Keratinocyte (primary cell): ENCODE measurements at regions not wholly inside any gene's neighbourhood (a gene's known extent, or its start where the extent isn't known, plus 50 kb on each side); places are given as distances from the start of the nearest gene placed in this dataset.

Experiments used
- DNase-seq: peaks from one replicate; pipeline ENCODE4 v3.0.0-alpha.2; 2011; ENCODE audit warnings: low read depth, missing footprints, low spot score
- FAIRE-seq: peaks from 2 replicates; lab custom pipeline; 2011; peaks lifted over from hg19 to GRCh38; lab: Jason Lieb, UNC
- H2AFZ ChIP-seq: 2 replicates; pipeline ENCODE4 v1.6.0; 2012; ENCODE audit warnings: low read length, control low read depth, inconsistent platforms; ENCODE audit not compliant: control insufficient read depth
- H3K27ac ChIP-seq: 2 replicates; pipeline ENCODE4 v1.5.1; 2011; ENCODE audit warnings: low read length; ENCODE audit not compliant: control insufficient read depth, insufficient read depth
- H3K27me3 ChIP-seq: 3 replicates; pipeline ENCODE4 v1.6.0; 2011; ENCODE audit warnings: low read length; ENCODE audit not compliant: control insufficient read depth, insufficient read depth; ENCODE audit errors: extremely low read depth
- H3K36me3 ChIP-seq, 2 experiments: 2 replicates in 1 of 2; 3 replicates in 1 of 2; pipeline ENCODE4 v1.5.1; 2011; ENCODE audit warnings: low read length in 2 of 2, mild to moderate bottlenecking in 1 of 2; ENCODE audit not compliant: control insufficient read depth in 2 of 2, insufficient read depth in 2 of 2; ENCODE audit errors: extremely low read depth in 1 of 2
- H3K4me1 ChIP-seq: 3 replicates; pipeline ENCODE4 v1.5.1; 2011; ENCODE audit warnings: low read length; ENCODE audit not compliant: control insufficient read depth, insufficient read depth; ENCODE audit errors: extremely low read depth
- H3K4me2 ChIP-seq: 3 replicates; pipeline ENCODE4 v1.6.0; 2011; ENCODE audit warnings: low read depth, low read length; ENCODE audit not compliant: control insufficient read depth, insufficient read depth; ENCODE audit errors: extremely low read depth
- H3K4me3 ChIP-seq, 3 experiments: fragments of 200-600 bp in 1 of 3; sonication (generic) in 1 of 3; 2 replicates in 2 of 3; 3 replicates in 1 of 3; pipeline ENCODE4 v1.5.1; 2011 to 2016; ENCODE audit warnings: low read length in 3 of 3, mild to moderate bottlenecking in 3 of 3, control low read depth in 2 of 3, inconsistent platforms in 1 of 3, low read depth in 1 of 3, mixed read lengths in 1 of 3, mixed run types in 1 of 3, moderate library complexity in 1 of 3; ENCODE audit not compliant: control insufficient read depth in 2 of 3, insufficient read depth in 2 of 3; ENCODE audit errors: extremely low read depth in 1 of 3
- H3K79me2 ChIP-seq: 2 replicates; pipeline ENCODE4 v1.6.0; 2012; ENCODE audit warnings: low read length; ENCODE audit not compliant: control insufficient read depth, insufficient read depth
- H3K9ac ChIP-seq: 3 replicates; pipeline ENCODE4 v1.6.0; 2011; ENCODE audit warnings: low read length; ENCODE audit not compliant: control insufficient read depth, insufficient read depth; ENCODE audit errors: extremely low read depth
- H3K9me1 ChIP-seq: 3 replicates; pipeline ENCODE4 v1.6.0; 2011; ENCODE audit warnings: low read length; ENCODE audit not compliant: control insufficient read depth, insufficient read depth; ENCODE audit errors: extremely low read depth
- H3K9me3 ChIP-seq: 2 replicates; pipeline ENCODE4 v1.5.1; 2012; ENCODE audit warnings: low read depth, low read length; ENCODE audit not compliant: control insufficient read depth
- H4K20me1 ChIP-seq: 3 replicates; pipeline ENCODE4 v1.6.0; 2011; ENCODE audit warnings: low read length; ENCODE audit not compliant: control insufficient read depth, insufficient read depth; ENCODE audit errors: extremely low read depth
- EZH2 ChIP-seq: IDR thresholded peaks from one replicate; pipeline ENCODE4 v1.6.1; 2012; ENCODE audit warnings: inconsistent platforms, mild to moderate bottlenecking, low read length, moderate library complexity
- dilution Hi-C: fragments of 300-500 bp; cut with MboI; formaldehyde crosslinking; loops from one replicate; pipeline ENCODE4 v1.7.0; 2020; ENCODE audit warnings: low sequenced_read_pairs; ENCODE audit not compliant: extremely low pct_ligation_motif_present
- TF ChIP-seq, protein P1 (sequence below), 3 experiments: IDR thresholded peaks in 1 of 3; conservative IDR thresholded peaks in 1 of 3; optimal IDR thresholded peaks in 1 of 3; 2 replicates in 2 of 3; 3 replicates in 1 of 3; pipeline versions ENCODE3 to v1.5.1; 2011; ENCODE audit warnings: low read length in 3 of 3, mild to moderate bottlenecking in 3 of 3, moderate library complexity in 2 of 3, control low read depth in 1 of 3, inconsistent platforms in 1 of 3; ENCODE audit not compliant: insufficient read depth in 2 of 3; ENCODE audit errors: extremely low read depth in 1 of 3

GRCh38 chr20:11246251-11246775, 572.5 kb upstream of the JAG1 start:
- Histone ChIP-seq H3K27ac (no peak overlapping the region), H3K9ac (no peak overlapping the region), H3K27me3 (no peaks in the 10 kb centered on the region), H3K4me2 (no peak overlapping the region), H3K4me3 (no peak overlapping the region), H2AFZ (no peak overlapping the region), H4K20me1 (no peaks in the 10 kb centered on the region), H3K79me2 (no peaks in the 10 kb centered on the region), H3K36me3 (no peaks in the 10 kb centered on the region), H3K9me1 (no peaks in the 10 kb centered on the region), H3K4me1 (no peaks in the 10 kb centered on the region), H3K9me3 (no peaks in the 10 kb centered on the region)
- no peak for TF ChIP-seq EZH2
- TF ChIP-seq, protein P1, sequence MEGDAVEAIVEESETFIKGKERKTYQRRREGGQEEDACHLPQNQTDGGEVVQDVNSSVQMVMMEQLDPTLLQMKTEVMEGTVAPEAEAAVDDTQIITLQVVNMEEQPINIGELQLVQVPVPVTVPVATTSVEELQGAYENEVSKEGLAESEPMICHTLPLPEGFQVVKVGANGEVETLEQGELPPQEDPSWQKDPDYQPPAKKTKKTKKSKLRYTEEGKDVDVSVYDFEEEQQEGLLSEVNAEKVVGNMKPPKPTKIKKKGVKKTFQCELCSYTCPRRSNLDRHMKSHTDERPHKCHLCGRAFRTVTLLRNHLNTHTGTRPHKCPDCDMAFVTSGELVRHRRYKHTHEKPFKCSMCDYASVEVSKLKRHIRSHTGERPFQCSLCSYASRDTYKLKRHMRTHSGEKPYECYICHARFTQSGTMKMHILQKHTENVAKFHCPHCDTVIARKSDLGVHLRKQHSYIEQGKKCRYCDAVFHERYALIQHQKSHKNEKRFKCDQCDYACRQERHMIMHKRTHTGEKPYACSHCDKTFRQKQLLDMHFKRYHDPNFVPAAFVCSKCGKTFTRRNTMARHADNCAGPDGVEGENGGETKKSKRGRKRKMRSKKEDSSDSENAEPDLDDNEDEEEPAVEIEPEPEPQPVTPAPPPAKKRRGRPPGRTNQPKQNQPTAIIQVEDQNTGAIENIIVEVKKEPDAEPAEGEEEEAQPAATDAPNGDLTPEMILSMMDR (optimal IDR thresholded peaks at IDR 0.05 in 1 of 3, IDR thresholded peaks at IDR 0.05 in 1 of 3, conservative IDR thresholded peaks at IDR 0.05 in 1 of 3; ENCODE audit: extremely low read depth in 1 of 3, insufficient read depth in 2 of 3, low read length in 3 of 3): no peak
- FAIRE-seq: peak; percentile 56
- no peak for DNase-seq
- dilution Hi-C loops: no loop called here

DNA sequence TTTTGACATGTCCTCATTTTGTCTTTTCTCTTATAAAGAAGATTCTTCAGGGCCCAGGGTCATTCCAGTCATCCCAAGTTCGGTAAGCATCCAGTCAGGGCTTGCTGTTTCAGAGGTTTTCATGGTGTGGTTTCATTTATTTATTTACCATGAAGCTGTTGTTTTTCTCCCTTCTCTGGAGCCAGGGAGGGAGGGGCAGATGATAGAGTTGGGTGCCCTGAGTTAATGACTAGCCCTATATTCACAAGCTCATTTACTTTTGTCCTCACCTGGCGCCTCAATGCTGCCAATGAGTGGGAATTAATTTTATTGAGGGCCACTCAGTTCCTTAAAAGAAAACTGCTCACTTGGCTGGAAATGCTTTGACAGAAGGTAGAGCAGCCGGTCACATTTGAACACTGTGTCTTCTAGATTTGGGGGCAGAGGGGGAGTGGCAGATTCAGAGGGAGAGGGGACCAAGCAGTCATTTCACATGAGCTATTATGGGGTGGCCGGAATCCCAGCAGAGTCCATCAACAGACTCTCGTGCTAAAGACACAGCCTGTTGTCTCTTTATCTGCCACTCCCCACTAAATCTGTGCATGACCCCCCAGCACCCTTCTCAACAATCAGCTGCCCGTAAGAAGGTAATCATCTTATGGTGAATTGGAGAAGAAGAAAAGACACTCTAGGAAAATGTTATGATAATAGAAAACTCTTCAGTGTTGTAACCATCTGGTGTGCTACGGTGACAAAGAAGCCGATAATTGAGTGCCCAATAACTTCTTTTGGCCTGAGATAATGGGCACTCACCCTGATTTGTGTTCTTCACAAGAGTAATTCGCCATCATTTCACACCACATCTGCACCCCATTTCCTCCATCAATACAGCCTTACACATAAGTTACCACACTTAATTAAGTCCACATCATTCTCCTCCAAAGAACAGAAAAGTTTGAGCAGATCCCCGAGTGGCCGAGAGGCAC, 573.5 kb upstream of the JAG1 start:
- no peaks in the 10 kb centered on the region for H3K36me3 ChIP-seq
- no peak overlapping the region for H3K4me3 ChIP-seq
- no peak overlapping the region for H3K27ac ChIP-seq

More for the DNA sequence above, 573.5 kb upstream of the JAG1 start:
- Histone ChIP-seq H3K9ac (no peak overlapping the region), H3K9me3 (no peaks in the 10 kb centered on the region), H4K20me1 (no peaks in the 10 kb centered on the region), H2AFZ (no peak overlapping the region), H3K4me2 (no peak overlapping the region), H3K4me1 (no peaks in the 10 kb centered on the region), H3K9me1 (no peaks in the 10 kb centered on the region), H3K27me3 (no peaks in the 10 kb centered on the region), H3K79me2 (no peaks in the 10 kb centered on the region)
- TF ChIP-seq, protein P1 (optimal IDR thresholded peaks at IDR 0.05 in 1 of 3, IDR thresholded peaks at IDR 0.05 in 1 of 3, conservative IDR thresholded peaks at IDR 0.05 in 1 of 3; ENCODE audit: extremely low read depth in 1 of 3, insufficient read depth in 2 of 3, low read length in 3 of 3): no peak
- no peak for TF ChIP-seq EZH2
- dilution Hi-C loops: no loop called here
- no peak for DNase-seq
- no peak for FAIRE-seq
